ENCODE measurements at regions not wholly inside any gene's neighbourhood (a gene's known extent, or its start where the extent isn't known, plus 50 kb on each side); places are given as distances from the start of the nearest gene placed in this dataset.
"Not testable (repeated sequence)": the region's sequence is repeated elsewhere in the genome, so short reads cannot be mapped to it uniquely, and the experiment has no call there.

DNA sequence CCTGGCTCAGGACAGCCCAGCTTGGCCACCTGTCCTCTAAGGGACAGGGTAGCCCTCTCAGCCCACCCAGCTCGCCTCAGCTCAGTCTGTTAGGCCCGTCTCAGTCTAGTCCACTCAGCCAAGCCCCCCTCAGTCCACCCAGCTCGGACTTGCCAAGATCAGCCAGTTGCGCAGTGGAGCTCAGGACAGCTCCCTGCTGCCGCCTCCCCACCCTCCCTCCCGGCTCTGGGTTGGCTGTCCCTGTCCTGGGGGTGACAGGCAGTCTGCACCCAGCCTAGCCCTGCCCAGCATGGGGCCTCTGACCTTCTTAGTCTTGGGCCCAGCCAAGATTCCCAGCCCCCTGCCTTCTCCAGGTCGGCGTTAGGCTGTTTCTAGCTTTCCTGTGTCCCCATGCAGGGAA lies 196.9 kb downstream of the TMEM121 start:
- not testable (repeated sequence) for TF ChIP-seq MAZ (IDR thresholded peaks at IDR 0.05; ENCODE audit: borderline replicate concordance, low read depth, low read length); POLR2A (IDR thresholded peaks at IDR 0.05; ENCODE audit: low read length); RNF2 (IDR thresholded peaks at IDR 0.05; ENCODE audit: borderline replicate concordance, low read depth); FOXS1 (CRISPR knock-in tag; IDR thresholded peaks at IDR 0.05); TP53 (CRISPR knock-in tag; IDR thresholded peaks at IDR 0.05); EP300 (IDR thresholded peaks at IDR 0.05); MAFK (IDR thresholded peaks at IDR 0.05; ENCODE audit: partially characterized antibody)
- TF ChIP-seq, protein P1, sequence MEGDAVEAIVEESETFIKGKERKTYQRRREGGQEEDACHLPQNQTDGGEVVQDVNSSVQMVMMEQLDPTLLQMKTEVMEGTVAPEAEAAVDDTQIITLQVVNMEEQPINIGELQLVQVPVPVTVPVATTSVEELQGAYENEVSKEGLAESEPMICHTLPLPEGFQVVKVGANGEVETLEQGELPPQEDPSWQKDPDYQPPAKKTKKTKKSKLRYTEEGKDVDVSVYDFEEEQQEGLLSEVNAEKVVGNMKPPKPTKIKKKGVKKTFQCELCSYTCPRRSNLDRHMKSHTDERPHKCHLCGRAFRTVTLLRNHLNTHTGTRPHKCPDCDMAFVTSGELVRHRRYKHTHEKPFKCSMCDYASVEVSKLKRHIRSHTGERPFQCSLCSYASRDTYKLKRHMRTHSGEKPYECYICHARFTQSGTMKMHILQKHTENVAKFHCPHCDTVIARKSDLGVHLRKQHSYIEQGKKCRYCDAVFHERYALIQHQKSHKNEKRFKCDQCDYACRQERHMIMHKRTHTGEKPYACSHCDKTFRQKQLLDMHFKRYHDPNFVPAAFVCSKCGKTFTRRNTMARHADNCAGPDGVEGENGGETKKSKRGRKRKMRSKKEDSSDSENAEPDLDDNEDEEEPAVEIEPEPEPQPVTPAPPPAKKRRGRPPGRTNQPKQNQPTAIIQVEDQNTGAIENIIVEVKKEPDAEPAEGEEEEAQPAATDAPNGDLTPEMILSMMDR (IDR thresholded peaks at IDR 0.05) = not testable (repeated sequence)
- TF ChIP-seq, protein P2, sequence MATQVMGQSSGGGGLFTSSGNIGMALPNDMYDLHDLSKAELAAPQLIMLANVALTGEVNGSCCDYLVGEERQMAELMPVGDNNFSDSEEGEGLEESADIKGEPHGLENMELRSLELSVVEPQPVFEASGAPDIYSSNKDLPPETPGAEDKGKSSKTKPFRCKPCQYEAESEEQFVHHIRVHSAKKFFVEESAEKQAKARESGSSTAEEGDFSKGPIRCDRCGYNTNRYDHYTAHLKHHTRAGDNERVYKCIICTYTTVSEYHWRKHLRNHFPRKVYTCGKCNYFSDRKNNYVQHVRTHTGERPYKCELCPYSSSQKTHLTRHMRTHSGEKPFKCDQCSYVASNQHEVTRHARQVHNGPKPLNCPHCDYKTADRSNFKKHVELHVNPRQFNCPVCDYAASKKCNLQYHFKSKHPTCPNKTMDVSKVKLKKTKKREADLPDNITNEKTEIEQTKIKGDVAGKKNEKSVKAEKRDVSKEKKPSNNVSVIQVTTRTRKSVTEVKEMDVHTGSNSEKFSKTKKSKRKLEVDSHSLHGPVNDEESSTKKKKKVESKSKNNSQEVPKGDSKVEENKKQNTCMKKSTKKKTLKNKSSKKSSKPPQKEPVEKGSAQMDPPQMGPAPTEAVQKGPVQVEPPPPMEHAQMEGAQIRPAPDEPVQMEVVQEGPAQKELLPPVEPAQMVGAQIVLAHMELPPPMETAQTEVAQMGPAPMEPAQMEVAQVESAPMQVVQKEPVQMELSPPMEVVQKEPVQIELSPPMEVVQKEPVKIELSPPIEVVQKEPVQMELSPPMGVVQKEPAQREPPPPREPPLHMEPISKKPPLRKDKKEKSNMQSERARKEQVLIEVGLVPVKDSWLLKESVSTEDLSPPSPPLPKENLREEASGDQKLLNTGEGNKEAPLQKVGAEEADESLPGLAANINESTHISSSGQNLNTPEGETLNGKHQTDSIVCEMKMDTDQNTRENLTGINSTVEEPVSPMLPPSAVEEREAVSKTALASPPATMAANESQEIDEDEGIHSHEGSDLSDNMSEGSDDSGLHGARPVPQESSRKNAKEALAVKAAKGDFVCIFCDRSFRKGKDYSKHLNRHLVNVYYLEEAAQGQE (IDR thresholded peaks at IDR 0.05) = not testable (repeated sequence)
- TF ChIP-seq, protein P3, sequence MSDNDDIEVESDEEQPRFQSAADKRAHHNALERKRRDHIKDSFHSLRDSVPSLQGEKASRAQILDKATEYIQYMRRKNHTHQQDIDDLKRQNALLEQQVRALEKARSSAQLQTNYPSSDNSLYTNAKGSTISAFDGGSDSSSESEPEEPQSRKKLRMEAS (IDR thresholded peaks at IDR 0.05) = not testable (repeated sequence)
- TF ChIP-seq, protein P4, sequence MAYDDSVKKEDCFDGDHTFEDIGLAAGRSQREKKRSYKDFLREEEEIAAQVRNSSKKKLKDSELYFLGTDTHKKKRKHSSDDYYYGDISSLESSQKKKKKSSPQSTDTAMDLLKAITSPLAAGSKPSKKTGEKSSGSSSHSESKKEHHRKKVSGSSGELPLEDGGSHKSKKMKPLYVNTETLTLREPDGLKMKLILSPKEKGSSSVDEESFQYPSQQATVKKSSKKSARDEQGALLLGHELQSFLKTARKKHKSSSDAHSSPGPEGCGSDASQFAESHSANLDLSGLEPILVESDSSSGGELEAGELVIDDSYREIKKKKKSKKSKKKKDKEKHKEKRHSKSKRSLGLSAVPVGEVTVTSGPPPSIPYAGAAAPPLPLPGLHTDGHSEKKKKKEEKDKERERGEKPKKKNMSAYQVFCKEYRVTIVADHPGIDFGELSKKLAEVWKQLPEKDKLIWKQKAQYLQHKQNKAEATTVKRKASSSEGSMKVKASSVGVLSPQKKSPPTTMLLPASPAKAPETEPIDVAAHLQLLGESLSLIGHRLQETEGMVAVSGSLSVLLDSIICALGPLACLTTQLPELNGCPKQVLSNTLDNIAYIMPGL (CRISPR knock-in tag; IDR thresholded peaks at IDR 0.05; ENCODE audit: borderline replicate concordance) = not testable (repeated sequence)
- TF ChIP-seq, protein P5, sequence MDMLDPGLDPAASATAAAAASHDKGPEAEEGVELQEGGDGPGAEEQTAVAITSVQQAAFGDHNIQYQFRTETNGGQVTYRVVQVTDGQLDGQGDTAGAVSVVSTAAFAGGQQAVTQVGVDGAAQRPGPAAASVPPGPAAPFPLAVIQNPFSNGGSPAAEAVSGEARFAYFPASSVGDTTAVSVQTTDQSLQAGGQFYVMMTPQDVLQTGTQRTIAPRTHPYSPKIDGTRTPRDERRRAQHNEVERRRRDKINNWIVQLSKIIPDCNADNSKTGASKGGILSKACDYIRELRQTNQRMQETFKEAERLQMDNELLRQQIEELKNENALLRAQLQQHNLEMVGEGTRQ (IDR thresholded peaks at IDR 0.05) = not testable (repeated sequence)
